Kidney epithelial cell (primary cell): ENCODE measurements at regions not wholly inside any gene's neighbourhood (a gene's known extent, or its start where the extent isn't known, plus 50 kb on each side); places are given as distances from the start of the nearest gene placed in this dataset.

Source experiments
- DNase-seq: peaks from one replicate; pipeline ENCODE4 v3.0.0-alpha.2; 2010; ENCODE audit warnings: low read depth
- H3K27me3 ChIP-seq: 2 replicates; pipeline ENCODE4 v1.6.0; 2011; ENCODE audit warnings: low read length; ENCODE audit not compliant: control insufficient read depth, insufficient read depth
- H3K36me3 ChIP-seq: 2 replicates; pipeline ENCODE4 v1.5.1; 2011; ENCODE audit warnings: low read length; ENCODE audit not compliant: control insufficient read depth, insufficient read depth
- H3K4me3 ChIP-seq: 2 replicates; pipeline ENCODE4 v1.5.1; 2011; ENCODE audit warnings: low read depth, mild to moderate bottlenecking, control low read depth, low read length
- TF ChIP-seq, protein P1 (sequence below): IDR thresholded peaks from 2 replicates; pipeline ENCODE4 v1.5.1; 2011; ENCODE audit warnings: mild to moderate bottlenecking, moderate library complexity, low read length, control low read depth, inconsistent platforms; ENCODE audit not compliant: insufficient read depth, poor library complexity, severe bottlenecking

DNA sequence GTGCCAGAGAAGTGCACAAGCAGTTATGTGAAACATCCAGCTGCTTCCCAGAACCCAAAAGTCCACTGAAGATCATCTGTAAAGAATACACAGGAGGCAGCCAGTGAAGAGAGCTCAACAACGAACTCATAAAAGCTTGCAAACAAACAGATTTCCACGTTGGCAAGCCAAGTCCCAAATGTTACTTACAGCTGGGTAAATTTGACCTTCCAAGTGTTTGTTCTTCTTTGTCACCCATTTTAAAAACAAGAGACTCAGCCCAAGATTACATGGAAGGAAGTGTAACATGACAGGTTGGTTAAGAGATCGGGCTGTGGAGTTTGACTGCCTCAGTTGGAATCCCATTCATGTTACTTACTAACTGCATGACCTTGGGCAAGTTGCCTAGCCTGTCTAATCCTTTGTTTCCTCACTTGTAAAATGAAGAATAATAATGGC is 174.9 kb upstream of the PAPPA start:
- no peak for DNase-seq
- TF ChIP-seq, protein P1, sequence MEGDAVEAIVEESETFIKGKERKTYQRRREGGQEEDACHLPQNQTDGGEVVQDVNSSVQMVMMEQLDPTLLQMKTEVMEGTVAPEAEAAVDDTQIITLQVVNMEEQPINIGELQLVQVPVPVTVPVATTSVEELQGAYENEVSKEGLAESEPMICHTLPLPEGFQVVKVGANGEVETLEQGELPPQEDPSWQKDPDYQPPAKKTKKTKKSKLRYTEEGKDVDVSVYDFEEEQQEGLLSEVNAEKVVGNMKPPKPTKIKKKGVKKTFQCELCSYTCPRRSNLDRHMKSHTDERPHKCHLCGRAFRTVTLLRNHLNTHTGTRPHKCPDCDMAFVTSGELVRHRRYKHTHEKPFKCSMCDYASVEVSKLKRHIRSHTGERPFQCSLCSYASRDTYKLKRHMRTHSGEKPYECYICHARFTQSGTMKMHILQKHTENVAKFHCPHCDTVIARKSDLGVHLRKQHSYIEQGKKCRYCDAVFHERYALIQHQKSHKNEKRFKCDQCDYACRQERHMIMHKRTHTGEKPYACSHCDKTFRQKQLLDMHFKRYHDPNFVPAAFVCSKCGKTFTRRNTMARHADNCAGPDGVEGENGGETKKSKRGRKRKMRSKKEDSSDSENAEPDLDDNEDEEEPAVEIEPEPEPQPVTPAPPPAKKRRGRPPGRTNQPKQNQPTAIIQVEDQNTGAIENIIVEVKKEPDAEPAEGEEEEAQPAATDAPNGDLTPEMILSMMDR = no peak
- no peak overlapping the region for H3K4me3 ChIP-seq
- H3K36me3 ChIP-seq = no peaks in the 10 kb centered on the region
- no peaks in the 10 kb centered on the region for H3K27me3 ChIP-seq

DNA sequence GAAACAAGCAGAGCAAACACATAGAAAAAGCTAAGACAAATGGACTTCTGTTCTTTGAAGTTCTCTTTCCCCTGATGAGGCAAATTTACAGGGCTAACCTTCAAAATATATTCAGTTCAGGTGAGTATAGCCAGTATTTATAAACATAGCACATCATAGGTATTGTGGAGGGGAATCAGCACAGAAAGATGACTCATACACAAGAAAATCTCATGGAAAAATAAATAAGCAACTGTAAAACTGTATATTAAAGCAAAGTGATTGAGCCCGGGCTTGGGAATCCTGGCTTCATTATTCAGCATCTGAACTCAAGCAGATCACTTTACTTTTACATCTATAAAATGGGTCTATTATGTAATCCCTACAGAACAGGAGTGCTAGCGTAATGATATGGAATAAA is 173.5 kb upstream of the PAPPA start:
- TF ChIP-seq, protein P1 = no peak
- H3K36me3 ChIP-seq = no peaks in the 10 kb centered on the region
- DNase-seq = no peak
- no peak overlapping the region for H3K4me3 ChIP-seq
- H3K27me3 ChIP-seq = no peaks in the 10 kb centered on the region

DNA sequence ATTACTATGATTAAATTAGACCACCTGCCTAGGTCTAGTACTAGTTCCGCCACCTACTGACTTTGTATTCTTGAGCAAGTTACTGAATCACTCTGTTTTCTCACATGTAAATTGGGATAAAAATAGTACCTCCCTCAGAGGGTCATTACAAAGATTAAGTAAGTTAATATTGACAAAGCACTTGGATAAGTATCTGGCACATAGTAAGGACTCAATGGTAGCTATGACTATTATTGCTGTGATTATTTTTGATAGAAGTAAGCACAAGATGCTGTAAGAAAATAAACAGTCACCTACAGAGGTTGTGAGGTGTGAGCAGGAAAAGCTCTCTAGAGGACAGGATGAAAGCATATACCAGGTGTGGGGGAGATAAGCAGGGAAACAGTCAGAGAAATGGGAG is 173.1 kb upstream of the PAPPA start:
- H3K4me3 ChIP-seq = no peak overlapping the region
- TF ChIP-seq, protein P1 = no peak
- no peaks in the 10 kb centered on the region for H3K36me3 ChIP-seq
- no peak for DNase-seq
- no peaks in the 10 kb centered on the region for H3K27me3 ChIP-seq

DNA sequence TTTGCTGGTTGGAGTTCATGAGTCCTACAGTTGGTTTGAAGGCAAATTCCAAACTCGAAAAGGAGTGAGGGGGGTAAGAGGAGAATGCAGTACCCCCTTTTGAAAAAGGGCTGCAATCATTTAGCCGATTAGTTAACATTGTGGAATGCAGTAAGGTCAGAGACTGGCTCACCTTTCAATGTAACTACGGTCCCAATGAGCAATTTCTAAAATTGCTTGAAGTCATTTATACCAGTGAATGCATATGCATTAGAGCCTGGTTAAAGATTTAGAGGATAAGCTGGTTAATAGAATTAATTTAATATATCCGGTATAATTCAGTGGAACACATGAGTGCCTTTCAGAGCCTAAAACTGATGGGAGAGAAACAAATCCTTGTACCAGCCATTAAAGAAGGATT is 172.6 kb upstream of the PAPPA start:
- Histone ChIP-seq H3K4me3 (no peak overlapping the region), H3K36me3 (no peaks in the 10 kb centered on the region), H3K27me3 (no peaks in the 10 kb centered on the region)
- DNase-seq = no peak
- TF ChIP-seq, protein P1 = no peak

DNA sequence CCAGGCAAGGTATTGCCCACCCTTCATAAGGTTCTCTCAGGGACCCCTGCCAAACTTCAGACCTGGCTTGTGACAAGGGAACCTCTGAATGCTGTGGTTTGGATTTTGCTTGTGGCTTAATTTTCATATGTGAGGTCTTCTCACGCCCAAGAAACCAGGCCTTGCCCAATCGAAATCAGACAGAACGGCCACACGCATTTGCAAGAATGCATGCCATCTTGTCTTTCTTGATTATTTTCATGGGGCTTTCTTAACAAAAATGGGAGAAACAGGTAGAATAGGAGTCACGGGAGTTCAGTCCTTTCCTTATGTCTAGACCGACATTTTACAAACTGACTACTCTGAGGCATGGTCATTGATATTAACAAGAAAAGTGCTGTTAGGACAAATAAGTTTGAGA is 170.2 kb upstream of the PAPPA start:
- TF ChIP-seq, protein P1 = no peak
- no peak for DNase-seq
- H3K4me3 ChIP-seq = no peak overlapping the region

DNA sequence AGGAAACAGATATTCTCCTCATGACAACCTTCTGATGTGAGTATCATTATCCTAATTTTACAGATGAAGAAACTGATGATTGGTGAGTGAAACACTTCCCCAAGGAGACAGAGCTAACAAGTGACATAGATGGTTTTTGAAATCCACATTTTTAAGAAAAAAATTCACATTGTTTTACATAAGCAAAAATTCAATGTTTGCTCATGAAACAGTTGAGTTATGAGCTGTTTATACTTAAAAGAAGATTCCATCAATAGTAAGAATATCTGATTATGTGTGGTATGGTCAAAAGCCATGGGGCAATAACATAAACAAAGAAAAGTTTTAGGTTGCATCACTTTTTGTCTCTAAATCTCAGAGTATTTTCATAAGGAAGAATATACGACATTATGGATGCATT is 167.9 kb upstream of the PAPPA start:
- TF ChIP-seq, protein P1 = no peak
- Histone ChIP-seq H3K36me3 (no peaks in the 10 kb centered on the region), H3K4me3 (no peak overlapping the region), H3K27me3 (no peaks in the 10 kb centered on the region)
- DNase-seq = no peak

More for the DNA sequence above, 170.2 kb upstream of the PAPPA start:
- no peaks in the 10 kb centered on the region for H3K36me3 ChIP-seq
- H3K27me3 ChIP-seq = no peaks in the 10 kb centered on the region
